CD4-positive, alpha-beta T cell (primary cell): ENCODE measurements at regions not wholly inside any gene's neighbourhood (a gene's known extent, or its start where the extent isn't known, plus 50 kb on each side); places are given as distances from the start of the nearest gene placed in this dataset.

Experiments
- ATAC-seq: fragments of 200-7000 bp; cut with Tn5 transposase; one replicate; pipeline ENCODE4 v1.10.0; 2022; ENCODE audit warnings: mild to moderate bottlenecking; ENCODE audit not compliant: poor library complexity
- CTCF ChIA-PET: fragments of 350-600 bp; sonication (Branson Sonifier 250); formaldehyde crosslinking; loops from one replicate; lab custom pipeline; 2021; ENCODE audit warnings: antibody characterized with exemption, inconsistent platforms; lab: Charles Lee
- POLR2A ChIA-PET: fragments of 350-600 bp; sonication (Branson Sonifier 250); formaldehyde crosslinking; loops from one replicate; lab custom pipeline; 2021; ENCODE audit warnings: antibody characterized with exemption, inconsistent platforms; lab: Charles Lee
- DNase-seq, 14 experiments: peaks; one replicate each; pipeline ENCODE4 v3.0.0-alpha.2; 2013 to 2020; ENCODE audit warnings: mixed read lengths in 2 of 14
- H3K27ac ChIP-seq, 2 donors: one replicate each; pipeline versions ENCODE4 v1.5.1 to v1.7.0; 2013; ENCODE audit warnings: low read length in 2 of 2, low read depth in 1 of 2, mild to moderate bottlenecking in 1 of 2
- H3K27me3 ChIP-seq, 2 experiments: 1 replicate in 1 of 2; 2 replicates in 1 of 2; pipeline versions ENCODE4 v1.6.1 to v1.7.0; 2013; ENCODE audit warnings: low read length in 2 of 2, control low read depth in 1 of 2, mild to moderate bottlenecking in 1 of 2, moderate library complexity in 1 of 2; ENCODE audit not compliant: insufficient read depth in 2 of 2, control insufficient read depth in 1 of 2
- H3K36me3 ChIP-seq: one replicate; pipeline ENCODE4 v1.6.1; 2013; ENCODE audit warnings: low read length, control low read depth; ENCODE audit not compliant: insufficient read depth
- H3K4me1 ChIP-seq: one replicate; pipeline ENCODE4 v1.6.1; 2013; ENCODE audit warnings: low read length, control low read depth; ENCODE audit not compliant: insufficient read depth
- H3K4me3 ChIP-seq: one replicate; pipeline ENCODE4 v1.5.1; 2013; ENCODE audit warnings: mild to moderate bottlenecking, low read length, moderate library complexity
- H3K9me3 ChIP-seq, 2 experiments: 1 replicate in 1 of 2; 2 replicates in 1 of 2; pipeline versions ENCODE4 v1.6.1 to v1.7.0; 2013; ENCODE audit warnings: low read length in 2 of 2, mild to moderate bottlenecking in 2 of 2, control low read depth in 1 of 2, moderate library complexity in 1 of 2; ENCODE audit not compliant: control insufficient read depth in 1 of 2, insufficient read depth in 1 of 2
- H3K27ac Mint-ChIP-seq: one replicate; pipeline ENCODE4 v1.8.0; 2020; ENCODE audit warnings: mixed read lengths
- H3K27me3 Mint-ChIP-seq: one replicate; pipeline ENCODE4 v1.8.0; 2021; ENCODE audit warnings: mixed read lengths
- H3K36me3 Mint-ChIP-seq: one replicate; pipeline ENCODE4 v1.8.0; 2021; ENCODE audit warnings: low read depth, mixed read lengths
- H3K4me1 Mint-ChIP-seq: one replicate; pipeline ENCODE4 v1.8.0; 2021; ENCODE audit warnings: low read depth, mixed read lengths
- H3K4me3 Mint-ChIP-seq: one replicate; pipeline ENCODE4 v1.8.0; 2020; ENCODE audit warnings: mild to moderate bottlenecking, mixed read lengths
- H3K9me3 Mint-ChIP-seq: one replicate; pipeline ENCODE4 v1.8.0; 2020; ENCODE audit warnings: mixed read lengths
- intact Hi-C, 2 experiments: fragments of 100-400 bp; cut with DNase I in 1 of 2; cut with micrococcal nuclease in 1 of 2; formaldehyde crosslinking; loops; one replicate each; pipeline versions ENCODE4 v1.15.1 to v1.9.0; 2023 to 2025; cut with DNase I, micrococcal nuclease
- TF ChIP-seq, protein P1 (sequence below): fragments of 200-600 bp; IDR thresholded peaks from one replicate; pipeline ENCODE4 v1.8.0; 2022; ENCODE audit warnings: antibody characterized with exemption, mild to moderate bottlenecking

DNA sequence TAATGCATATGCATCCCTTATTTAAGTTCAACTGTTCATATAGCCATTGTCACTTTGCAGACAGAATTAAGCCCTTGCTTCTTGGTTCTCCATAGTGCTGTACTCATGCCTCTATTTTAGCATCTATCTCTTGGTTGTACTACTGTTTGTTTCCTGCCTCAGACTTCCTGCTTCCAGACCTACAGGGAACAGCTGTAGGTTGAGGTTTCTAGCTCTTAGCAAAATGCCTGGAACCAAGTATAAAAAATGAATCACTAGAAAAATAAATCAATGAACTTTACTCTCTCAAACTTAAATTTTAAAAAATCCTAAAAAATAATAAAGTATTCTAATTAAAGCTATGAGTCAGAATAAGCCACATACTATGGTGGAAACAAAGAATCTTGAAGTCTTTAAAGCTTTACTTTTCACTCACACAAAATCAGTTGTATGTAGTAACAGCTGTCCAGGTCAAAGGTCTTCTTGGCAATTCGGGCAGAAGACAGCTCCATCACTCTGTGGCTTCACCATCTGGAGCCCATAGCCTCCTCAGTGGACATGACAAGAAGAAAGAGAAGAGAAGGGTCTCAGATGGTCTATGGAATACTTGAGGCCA is 1228.1 kb upstream of the GYPC start:
- TF ChIP-seq, protein P1, sequence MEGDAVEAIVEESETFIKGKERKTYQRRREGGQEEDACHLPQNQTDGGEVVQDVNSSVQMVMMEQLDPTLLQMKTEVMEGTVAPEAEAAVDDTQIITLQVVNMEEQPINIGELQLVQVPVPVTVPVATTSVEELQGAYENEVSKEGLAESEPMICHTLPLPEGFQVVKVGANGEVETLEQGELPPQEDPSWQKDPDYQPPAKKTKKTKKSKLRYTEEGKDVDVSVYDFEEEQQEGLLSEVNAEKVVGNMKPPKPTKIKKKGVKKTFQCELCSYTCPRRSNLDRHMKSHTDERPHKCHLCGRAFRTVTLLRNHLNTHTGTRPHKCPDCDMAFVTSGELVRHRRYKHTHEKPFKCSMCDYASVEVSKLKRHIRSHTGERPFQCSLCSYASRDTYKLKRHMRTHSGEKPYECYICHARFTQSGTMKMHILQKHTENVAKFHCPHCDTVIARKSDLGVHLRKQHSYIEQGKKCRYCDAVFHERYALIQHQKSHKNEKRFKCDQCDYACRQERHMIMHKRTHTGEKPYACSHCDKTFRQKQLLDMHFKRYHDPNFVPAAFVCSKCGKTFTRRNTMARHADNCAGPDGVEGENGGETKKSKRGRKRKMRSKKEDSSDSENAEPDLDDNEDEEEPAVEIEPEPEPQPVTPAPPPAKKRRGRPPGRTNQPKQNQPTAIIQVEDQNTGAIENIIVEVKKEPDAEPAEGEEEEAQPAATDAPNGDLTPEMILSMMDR: no peak
- intact Hi-C loops: no loop called here
- H3K4me1 ChIP-seq: no peaks in the 10 kb centered on the region
- POLR2A ChIA-PET: no interaction called here
- H3K9me3 ChIP-seq: no peaks in the 10 kb centered on the region
- no peaks in the 10 kb centered on the region for H3K27me3 ChIP-seq
- Mint-ChIP-seq H3K4me1 (no peaks in the 10 kb centered on the region), H3K27me3 (no peaks in the 10 kb centered on the region), H3K36me3 (no peaks in the 10 kb centered on the region), H3K27ac (no peak overlapping the region), H3K4me3 (no peak overlapping the region), H3K9me3 (peaks cover 7% of the 10 kb centered on the region)
- no peaks in the 10 kb centered on the region for H3K36me3 ChIP-seq
- CTCF ChIA-PET: no interaction called here
- ATAC-seq (no peak), DNase-seq (no peak)
- no peak overlapping the region for H3K27ac ChIP-seq
- H3K4me3 ChIP-seq: no peak overlapping the region

DNA sequence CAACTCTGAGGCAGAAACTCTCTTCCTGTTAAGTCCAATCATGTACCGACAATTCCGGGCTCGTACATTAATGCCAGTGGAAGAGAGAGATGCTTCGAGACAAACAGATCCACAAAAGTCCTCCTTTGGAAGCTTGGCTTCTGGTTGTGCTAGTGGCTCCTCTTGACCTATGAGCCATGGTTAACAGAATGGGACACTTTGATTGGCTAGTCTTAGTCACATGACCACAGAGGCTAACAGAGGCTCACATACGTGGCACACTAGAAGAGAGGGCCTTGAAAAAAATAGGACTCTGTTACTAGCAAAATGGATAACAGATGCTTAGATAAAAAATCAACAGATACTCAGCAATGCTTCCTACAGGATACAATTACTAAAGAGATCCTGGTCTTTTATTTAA is 1211.9 kb upstream of the GYPC start:
- no peaks in the 10 kb centered on the region for H3K4me1 Mint-ChIP-seq
- TF ChIP-seq, protein P1: no peak

DNA sequence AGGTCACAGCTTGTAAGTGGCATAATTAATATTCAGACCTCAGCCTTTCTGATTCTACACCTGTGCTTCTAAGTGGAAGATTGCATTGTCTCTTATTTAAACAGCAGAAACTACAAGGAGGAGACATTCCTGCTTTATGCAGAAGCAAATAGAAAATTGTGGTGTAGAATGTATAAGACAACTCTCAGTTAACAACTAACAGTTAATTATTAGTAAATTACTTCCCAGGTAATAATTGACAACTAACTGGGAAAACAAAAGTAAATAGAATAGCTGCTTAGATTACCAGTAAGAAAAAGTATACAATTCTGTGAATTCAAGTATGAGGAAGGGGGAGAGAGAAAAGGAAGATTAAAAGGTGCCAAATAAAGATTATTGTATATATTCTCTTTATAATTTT is 1210.5 kb upstream of the GYPC start:
- Mint-ChIP-seq H3K27me3 (no peaks in the 10 kb centered on the region), H3K27ac (no peak overlapping the region), H3K36me3 (no peaks in the 10 kb centered on the region), H3K4me1 (no peaks in the 10 kb centered on the region), H3K4me3 (no peak overlapping the region), H3K9me3 (peaks cover 15% of the 10 kb centered on the region)
- ATAC-seq (no peak), DNase-seq (no peak)
- Histone ChIP-seq H3K27ac (no peak overlapping the region), H3K4me3 (no peak overlapping the region), H3K36me3 (no peaks in the 10 kb centered on the region), H3K27me3 (no peaks in the 10 kb centered on the region), H3K9me3 (peaks cover 3% of the 10 kb centered on the region in 2 experiments), H3K4me1 (no peaks in the 10 kb centered on the region)
- CTCF ChIA-PET: no interaction called here
- intact Hi-C loops: no loop called here
- POLR2A ChIA-PET: no interaction called here
- TF ChIP-seq, protein P1: no peak

More for the DNA sequence above, 1211.9 kb upstream of the GYPC start:
- POLR2A ChIA-PET: no interaction called here
- no peaks in the 10 kb centered on the region for H3K27me3 ChIP-seq
- Mint-ChIP-seq H3K9me3 (peaks cover 14% of the 10 kb centered on the region), H3K36me3 (no peaks in the 10 kb centered on the region), H3K27me3 (no peaks in the 10 kb centered on the region), H3K4me3 (no peak overlapping the region), H3K27ac (no peak overlapping the region)
- no peaks in the 10 kb centered on the region for H3K4me1 ChIP-seq
- H3K4me3 ChIP-seq: no peak overlapping the region
- H3K27ac ChIP-seq: no peak overlapping the region
- ATAC-seq (no peak), DNase-seq (no peak)
- CTCF ChIA-PET: interaction anchor here (0.7 kb wide), 1 partner anchor 10 kb away, joined by 3 read pairs; no protein-coding TSS in a partner anchor
- H3K36me3 ChIP-seq: no peaks in the 10 kb centered on the region
- H3K9me3 ChIP-seq: peaks cover 3 to 5% of the 10 kb centered on the region in 2 experiments
- intact Hi-C loops: no loop called here
